ENCODE measurements at regions not wholly inside any gene's neighbourhood (a gene's known extent, or its start where the extent isn't known, plus 50 kb on each side); places are given as distances from the start of the nearest gene placed in this dataset.

DNA sequence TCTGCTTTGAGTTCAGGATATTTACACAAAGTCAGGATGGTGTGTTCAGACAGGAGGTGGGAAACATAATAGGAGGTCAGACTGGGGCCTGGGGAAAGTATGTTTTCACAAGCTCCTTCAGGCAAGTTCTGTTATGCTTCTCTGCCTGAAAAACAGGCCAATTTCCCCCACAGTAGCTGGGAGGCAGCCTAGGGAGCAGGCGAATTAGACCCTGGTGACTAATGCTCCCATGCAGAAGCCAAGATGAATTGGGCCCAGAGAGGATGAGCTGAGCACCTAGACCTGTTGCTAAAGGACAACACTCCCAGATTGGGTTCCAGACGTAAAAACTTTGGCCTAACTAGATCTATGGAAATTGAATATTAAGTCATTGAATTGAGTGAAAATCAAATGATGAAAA is 142.2 kb upstream of the MAP3K7 start:
- DNase-seq = no peak

DNA sequence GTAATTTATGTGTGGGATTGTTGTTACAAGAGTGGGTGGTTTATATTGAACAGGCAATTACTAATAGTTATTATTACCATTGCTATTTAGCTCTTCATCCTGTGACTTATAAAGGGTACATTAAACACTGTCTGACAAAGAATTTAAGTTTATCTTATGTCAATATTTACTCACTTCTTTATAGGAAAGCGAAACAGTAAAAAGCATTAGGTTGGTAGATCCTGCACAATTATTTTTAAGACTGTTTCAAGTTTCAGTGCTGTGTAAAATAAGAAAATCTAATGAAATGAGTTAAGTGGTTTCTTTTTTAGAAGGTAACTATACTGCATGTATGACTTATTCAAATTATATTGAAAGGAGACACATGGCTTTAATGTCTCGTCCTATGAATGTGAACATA is 135.8 kb upstream of the MAP3K7 start:
- no peak for DNase-seq

DNA sequence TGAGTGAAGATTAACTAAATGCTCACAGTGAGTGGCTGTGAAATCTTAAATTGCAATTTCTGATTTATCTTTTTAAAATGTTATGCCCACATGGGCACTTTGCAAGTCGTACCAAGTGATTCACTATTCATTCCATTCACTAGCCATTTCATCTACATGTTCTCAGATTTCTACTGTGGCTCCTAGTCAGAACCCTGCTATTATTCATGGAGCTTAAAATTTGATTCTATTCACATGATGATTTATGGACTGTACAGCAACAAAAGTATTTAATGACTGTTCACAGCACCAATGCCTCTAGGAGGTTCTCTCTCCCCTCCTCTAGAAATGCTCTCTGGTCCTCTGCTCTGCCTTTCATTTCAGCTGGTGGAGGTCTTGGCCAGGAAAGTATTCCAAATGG is 133.5 kb upstream of the MAP3K7 start:
- no peak for DNase-seq

DNA sequence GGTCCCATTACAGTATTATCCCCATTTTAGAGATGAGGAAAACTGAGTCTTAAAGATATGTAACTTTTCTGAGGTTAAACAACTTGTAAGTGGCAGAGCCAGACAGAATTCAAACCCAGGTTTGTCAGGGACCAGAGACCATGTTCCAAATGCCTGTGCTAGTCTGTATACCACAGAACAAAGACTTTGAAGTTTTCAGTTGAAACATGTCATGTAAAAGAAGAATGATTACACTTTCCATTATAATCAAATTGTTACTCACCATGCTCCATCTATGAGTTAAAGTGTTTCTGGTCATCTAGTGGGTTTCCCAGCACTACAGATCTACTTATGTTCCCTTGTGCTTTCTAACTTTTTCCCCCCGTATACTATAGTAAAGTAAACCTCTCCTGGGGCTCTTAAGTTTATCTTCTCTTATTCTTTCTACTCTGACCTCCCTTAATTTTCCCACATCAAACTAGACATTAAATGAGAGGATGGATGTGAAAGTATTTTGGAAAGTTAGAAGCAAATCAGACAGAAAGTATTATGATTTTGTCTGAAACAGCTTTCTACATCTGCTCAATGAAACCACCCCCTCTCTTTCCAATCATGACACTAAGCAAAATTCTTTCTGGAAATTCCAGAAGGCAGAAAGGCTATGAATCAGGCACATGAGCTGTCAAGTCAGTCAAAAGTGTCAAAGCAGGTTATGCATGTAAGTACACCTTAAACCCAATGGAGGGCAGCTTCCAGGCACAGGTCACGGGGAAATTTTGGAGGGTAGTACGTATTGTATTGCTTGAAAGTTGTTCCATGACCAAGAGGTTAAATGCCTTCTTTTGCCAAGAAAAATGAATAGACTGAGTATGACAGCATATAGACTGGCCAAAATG is 132.7 kb upstream of the MAP3K7 start:
- no peak for DNase-seq

DNA sequence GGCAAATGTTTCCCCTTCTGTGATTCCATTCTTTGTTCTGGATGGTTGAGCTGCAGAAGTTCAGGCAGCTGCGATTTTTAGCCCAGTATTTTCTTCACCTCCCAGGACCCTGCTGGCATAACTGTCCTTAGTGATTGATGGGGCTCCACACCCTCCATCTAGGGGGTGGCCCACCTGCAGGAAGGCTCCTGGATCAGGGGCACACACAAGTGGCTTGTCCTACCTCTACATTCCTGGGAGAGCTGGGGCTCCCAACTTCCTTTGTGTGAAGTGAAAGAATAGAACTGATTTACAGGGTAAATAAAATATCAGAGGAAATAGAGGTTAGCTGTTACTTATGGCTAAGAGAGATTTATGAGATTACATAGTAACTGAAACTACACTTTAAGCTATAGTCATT is 129.5 kb upstream of the MAP3K7 start:
- no peak for DNase-seq

DNA sequence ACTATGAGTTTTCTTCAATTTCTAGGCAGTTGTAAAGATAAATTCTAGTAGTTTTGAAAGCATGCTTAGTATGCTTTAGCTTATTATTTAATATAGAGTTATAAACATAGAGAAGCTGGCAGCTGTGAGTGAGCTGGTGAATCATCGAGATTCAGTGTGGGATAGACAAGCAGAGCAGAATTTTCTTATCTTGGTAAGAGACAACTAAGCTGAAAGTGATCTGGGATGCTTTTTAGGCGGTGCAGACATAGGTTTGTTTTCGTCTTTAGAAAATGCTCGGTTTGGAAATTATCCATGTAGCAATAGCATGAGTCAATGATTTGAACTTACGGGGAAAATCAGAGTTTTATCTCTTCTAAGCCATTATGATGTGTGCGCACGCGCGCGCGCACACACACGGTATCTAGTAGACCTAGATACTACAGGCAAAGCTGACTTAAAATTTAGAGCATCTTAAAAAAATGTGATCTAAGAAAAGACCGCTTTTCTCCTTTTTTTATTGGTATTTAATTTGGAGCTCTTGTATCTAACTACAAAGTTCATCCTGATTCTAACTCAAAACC is 128.3 kb upstream of the MAP3K7 start:
- no peak for DNase-seq

DNA sequence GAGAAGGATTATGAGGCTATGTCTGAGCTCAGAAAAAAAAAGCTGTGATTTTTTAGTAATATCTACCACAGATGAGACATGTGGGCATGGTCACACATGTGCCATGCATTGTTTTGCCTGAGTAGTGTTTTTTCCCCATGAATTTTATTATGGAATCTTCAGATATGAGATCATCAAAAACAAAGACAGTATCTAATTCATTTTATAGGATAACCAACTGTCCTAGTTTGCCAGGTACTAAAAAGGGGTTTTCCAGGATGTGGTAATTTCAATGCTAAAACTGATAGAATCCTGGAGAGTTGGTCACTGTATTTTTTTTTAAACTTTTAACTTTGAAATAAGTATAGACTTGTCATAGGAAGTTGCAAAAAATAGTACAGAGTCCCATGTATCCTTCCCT is 127.4 kb upstream of the MAP3K7 start:
- DNase-seq = no peak

DNA sequence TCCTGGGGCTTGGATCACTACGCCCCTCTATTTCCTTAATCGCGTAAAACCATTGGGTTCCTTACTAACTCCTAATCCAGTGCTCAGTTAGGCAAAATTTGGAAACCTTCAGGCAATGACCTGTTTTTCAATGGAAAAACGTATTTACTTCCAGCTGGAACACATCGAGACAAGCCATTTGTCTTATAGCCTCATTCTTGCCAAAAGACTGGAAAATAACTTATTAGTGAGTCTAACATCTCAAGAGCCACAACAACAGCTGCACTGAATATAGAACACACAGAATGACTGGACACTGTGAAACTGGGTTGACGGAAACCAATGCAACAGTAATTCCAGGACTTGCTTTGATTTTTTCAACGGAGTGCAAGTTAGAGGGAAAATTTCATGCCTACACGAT is 125.2 kb upstream of the MAP3K7 start:
- no peak for DNase-seq

DNA sequence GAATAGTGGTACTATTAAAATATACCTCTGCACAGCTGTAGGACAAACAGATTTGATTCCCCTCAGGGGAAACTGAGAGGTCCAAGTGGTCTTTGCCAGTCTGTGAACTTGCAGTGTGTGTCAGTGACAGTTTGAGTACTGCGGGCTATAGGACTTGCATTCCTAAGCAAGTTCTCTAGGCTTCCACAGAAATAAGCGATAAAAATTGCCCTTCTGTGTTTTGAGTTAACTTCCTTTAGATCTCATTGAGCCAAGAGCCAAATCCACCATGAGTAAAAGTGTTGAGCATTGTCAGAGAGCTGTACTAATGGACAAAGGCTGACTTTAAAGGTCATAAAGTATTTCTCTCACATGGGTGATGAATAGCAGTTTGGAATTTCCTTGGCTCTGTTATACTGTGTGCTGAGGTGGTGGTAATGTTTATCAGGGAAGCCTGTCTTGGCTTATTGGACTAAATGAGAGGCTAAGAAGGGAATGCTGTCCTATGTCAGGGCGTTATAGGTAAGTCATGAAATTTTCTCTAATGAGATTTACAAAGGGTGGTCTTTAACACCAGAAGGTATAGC is 122.6 kb upstream of the MAP3K7 start:
- DNase-seq = no peak

DNA sequence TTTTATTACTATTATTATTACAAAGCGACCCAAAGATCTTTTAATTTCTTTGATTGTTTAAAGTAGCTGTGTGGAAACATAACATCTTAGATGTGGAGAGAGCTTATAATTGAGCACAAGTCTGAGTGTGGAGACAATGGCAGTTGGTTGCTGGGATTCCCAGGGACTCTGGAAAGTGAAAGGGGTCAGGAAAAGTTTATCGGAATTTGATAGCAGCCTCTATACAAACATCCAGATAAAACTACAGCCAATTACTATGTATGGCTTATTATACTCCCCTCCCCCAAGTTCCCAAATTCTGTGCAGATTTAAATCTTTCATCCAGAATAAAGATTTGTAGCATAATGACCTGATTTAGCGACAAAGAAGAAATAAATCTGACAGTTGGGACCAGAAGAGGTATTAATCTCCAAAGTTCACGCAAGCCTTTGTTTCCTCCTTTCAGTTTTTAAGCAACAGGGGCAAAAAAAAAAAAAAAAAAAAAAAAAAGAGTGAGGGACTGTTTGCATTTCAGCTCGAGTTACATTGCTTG is 121.4 kb upstream of the MAP3K7 start:
- DNase-seq = no peak

DNA sequence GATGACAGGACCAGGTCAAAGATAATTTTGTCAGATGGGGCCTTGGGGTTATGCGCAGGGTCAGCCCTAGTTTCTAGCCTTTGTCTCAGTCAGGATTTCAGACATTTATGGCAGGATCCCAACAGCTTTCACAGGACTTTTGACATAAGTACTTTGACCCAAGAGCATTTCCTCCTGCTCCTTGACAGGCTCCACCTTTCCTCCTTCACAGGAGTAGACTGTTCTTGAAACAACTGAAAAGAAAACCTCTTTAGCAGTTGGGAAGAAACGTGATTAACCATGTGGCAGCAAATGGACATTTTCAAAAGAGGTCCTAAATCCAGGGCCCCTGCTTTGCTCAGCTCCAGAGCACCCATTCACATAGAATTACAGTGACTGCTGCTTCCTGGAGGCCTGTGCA is 120.4 kb upstream of the MAP3K7 start:
- DNase-seq = no peak

DNA sequence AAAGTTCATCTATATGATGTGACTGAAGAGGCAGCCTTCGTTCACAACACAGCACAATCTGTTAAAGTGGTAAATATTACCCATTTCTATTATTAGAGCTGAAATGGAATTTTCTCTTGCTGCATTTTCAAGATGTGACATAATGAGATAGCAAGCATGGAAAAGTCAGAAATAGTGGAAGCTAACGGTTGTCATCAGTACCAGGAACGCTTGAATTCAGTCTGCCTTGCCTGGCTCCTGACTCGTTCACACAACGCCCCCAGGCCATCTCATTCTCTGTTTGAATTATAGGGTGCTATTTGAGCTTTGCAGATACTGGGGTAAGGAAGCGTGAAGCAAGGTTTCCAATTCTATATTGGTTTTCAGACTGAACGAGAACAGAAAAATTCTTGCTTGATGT is 116.5 kb upstream of the MAP3K7 start:
- no peak for DNase-seq

DNA sequence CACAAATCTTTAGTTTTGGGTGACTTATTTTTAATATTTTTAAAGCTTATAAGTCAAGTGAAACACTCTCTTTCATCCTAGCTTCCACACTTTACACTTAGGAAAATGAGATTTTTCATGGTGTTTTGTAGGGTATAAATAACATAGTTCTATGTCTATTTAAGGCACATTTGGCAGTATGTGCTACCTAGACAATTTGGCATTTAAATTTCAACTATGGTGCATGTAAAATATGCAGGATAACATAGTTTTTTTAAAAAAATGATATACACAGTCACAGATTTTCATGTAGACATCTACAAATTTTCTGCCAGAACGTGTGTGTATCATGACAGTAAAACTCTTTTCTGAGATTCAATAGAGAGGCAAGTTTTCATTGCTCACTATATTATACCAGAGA is 115.1 kb upstream of the MAP3K7 start:
- DNase-seq = no peak

DNA sequence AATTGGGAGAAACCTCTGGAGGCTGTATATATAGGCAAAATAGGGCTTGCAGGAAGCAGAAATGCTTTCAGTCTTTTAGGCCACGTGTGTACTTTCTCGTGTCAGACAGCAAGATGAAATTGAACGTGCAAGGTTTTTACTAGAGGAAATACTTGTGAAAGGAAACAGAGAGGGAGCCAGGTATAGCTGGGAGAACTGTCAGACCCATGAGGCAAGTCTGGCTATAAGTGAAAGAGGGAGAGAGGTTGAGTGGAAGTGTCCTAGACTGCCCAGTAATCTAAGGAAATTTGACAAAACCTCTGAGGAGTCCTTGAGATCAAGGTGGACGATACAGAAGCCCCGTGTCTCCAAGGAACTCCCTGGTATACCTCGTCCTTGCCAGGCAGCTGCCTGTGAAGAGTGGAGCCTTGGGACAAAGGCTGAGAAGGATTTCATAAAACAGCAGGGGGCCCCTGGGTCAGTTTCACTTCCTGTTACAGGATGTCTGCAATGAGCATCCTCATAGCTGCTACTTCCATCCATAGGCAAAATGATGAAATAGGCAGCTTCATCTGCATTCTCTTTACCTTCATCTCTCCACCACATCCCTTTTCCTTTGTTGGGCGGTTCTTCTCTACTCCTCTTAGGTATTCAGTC is 114.4 kb upstream of the MAP3K7 start:
- DNase-seq = peak; percentile 25 to 72

DNA sequence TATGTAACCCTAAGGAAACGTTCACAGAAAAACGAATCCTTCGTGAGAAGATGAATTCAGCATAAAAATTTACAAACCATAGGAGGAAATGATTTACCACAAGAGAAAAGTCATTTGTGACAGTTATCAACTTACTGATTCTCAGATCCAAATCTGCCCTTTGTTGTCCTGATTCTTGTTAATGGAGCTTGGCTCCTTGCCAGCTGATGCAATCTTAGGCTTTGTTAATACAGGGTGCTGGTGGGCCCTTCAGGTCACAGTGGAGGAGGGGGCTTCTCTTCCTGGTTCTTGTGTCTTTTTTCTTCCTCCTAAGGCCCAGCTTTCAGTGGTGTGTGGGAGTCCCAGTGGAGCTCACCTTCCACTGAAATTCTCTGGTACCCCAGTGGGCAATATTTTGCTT is 108.4 kb upstream of the MAP3K7 start:
- DNase-seq = no peak

DNA sequence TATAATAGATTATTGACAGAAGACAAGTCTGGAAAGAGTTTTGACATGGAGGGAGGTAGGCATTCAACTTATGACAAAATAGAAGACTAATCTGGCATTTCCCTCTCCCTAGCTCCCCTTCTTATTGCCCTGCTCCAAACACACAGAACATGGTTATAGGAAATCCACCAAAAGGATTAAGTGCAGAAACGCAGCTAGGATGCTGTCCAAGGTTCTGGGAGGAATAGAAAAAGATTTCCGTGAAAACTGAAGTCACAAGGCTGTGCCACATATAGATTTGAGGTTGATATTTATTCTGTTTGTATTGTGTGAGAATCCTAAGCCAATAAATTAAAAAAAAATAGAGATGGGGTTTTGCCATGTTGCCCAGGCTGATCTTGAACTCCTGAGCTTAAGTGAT is 107.9 kb upstream of the MAP3K7 start:
- DNase-seq = no peak

DNA sequence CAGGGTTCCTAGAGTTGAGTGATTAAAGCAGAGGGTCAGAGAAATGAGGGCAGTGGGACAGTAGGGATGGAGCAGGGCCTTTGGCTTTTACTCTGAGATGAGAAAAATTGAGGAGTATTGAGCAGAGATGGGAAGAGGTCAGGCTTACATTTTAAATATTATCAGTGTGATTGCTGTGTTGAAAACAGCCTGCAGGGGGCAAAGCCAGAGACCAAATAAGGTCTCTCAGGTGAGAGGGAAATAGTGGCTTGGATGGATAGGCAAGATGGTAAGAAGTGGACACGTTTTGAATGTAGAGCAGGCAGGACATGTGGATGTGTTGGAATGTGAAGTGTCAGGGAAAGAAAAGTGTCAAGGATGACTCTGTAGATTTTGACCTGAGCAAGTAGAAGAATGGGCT is 105.0 kb upstream of the MAP3K7 start:
- DNase-seq = peak in 1 of 2 experiments; percentile 8

DNA sequence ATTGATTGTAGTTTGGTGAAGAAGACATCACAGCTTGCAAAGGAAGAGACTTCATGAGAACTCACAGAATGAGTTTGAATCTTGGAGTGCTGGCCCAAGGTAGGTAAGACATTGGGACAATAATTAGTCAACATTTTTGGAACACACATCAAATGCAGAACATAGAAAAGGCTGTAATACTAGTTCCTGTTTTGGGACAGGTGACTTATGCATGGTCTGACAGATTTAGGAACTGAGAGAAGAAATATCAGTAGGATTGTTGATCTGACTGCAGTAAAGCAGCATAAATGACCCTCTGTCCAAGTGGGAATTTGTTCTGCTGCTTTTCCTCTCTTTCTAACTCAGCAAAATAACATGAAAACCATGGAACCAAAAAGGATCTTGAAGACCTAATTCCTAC is 102.3 kb upstream of the MAP3K7 start:
- no peak for DNase-seq

DNA sequence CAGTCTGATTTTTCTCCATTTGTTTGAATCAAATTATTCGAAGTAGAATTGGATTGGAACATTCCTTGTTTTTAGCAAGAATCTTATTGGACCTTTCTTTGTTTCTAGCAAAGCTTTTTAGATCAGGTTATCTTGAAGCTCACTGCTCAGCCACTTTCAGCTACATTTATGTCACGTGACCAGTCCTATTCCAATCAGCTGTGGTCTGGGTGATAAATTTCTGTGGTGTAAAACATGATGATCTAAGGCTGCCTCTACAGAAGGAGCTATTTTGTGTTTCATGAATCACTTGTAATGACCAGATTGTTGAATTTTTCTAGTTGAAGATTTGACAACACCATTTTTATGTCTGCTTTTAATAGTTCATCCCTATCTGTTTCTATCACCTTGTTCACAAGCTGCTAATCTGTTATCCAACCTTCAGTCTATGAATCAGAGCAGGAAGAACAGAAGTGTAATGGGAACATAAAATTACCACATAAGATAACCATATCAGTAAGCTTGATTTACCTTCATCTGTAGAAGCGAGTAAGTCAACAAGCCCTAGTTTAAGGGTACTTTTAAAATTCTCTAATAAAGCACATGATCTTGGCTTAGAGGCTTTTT is 101.0 kb upstream of the MAP3K7 start:
- no peak for DNase-seq

DNA sequence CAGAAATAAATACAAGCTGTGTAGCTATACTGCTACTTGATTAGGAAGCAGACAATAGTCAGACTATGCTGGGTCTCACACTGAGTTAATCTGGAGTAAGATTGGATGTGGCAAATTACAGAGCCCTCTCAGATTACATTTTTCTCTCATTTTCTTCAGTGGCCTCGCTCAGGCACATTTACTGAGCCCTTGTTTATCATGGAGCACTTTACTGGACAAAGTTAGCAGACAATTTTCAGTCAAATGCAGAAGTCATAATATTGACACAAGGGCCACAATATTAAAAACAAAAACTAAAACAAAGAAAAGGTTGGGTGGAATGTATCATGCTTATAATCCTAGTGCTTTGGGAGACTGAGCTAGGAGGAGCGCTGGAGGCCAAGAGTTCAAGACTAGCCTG is 95.0 kb upstream of the MAP3K7 start:
- DNase-seq = no peak

DNA sequence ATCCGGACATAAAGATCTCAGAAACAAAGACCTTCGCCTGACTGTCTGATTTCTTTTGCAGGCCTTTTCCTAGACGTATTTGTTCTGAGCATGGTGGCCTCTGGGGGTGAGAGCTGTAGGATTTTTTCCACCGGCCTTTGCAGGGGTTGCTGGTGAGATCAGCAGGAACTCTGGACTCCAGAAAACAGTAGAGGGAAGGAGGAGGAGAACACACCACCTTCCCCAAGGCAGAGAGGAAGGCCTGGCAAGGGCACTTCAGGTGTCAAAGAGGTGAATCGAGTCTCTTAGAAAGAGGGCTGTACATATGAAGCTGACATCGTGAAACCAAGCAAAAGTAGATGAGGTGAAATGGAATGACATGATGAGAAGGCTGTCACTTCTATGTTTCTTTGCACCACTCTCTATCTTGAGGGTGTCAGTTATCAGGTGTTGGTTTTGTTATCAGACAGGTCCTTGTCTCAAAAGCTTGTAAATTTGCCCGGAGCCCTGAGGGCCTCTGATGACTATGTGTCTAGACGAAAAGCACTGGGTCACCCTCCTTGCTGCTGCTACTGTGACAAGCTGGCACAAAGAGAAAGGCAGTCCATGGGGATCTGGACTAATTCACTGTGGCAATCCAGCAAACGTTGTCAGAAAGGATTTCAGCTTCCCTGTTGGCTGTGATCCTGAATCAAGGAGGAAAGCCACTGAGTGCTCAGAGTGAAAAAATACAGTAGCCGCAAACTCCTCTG is 91.3 kb upstream of the MAP3K7 start:
- DNase-seq = no peak

DNA sequence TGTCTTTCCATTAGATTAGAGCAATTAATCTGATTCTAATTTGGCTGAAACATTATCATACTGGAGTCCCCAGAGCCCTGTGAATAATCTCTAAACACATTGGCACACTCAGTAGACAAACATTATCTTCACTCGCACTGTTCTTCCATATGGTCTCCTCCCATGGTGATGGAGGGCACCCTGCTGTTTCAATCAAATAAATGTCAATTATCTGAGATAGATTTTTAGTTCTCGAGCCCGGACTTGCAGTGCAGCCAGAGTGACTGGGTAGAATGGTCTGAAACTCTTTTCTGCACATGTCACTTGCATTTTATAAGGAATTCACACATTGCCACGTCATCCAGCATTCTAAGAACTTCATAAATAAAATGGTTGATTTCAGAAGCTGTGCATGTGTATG is 90.6 kb upstream of the MAP3K7 start:
- DNase-seq = peak; percentile 74 to 88
